Naive thymus-derived CD4-positive, alpha-beta T cell (primary cell): ENCODE measurements at regions not wholly inside any gene's neighbourhood (a gene's known extent, or its start where the extent isn't known, plus 50 kb on each side); places are given as distances from the start of the nearest gene placed in this dataset.

Experiments
- ATAC-seq: fragments of 150-1000 bp; cut with Tn5 transposase; 2 replicates; pipeline ENCODE4 v1.10.0; 2021; ENCODE audit warnings: mild to moderate bottlenecking, moderate library complexity
- CTCF ChIA-PET: fragments of 350-600 bp; sonication (Branson Sonifier 250); formaldehyde crosslinking; loops from one replicate; lab custom pipeline; 2021; ENCODE audit warnings: antibody characterized with exemption; lab: Charles Lee
- POLR2A ChIA-PET: fragments of 350-600 bp; sonication (Branson Sonifier 250); formaldehyde crosslinking; loops from one replicate; lab custom pipeline; 2021; ENCODE audit warnings: antibody characterized with exemption, inconsistent platforms; lab: Charles Lee
- DNase-seq, 9 donors: peaks; one replicate each; pipeline versions ENCODE4 v3.0.0 to v3.0.0-alpha.2; 2020 to 2022; ENCODE audit warnings: mixed read lengths in 1 of 9
- H3K27ac ChIP-seq: one replicate; pipeline ENCODE4 v1.7.0; 2013; ENCODE audit warnings: mild to moderate bottlenecking, low read depth, low read length, moderate library complexity
- H3K27me3 ChIP-seq, 2 donors: one replicate each; pipeline ENCODE4 v1.7.0; 2013; ENCODE audit warnings: low read length in 2 of 2, mild to moderate bottlenecking in 2 of 2, moderate library complexity in 2 of 2; ENCODE audit not compliant: control insufficient read depth in 2 of 2, insufficient read depth in 2 of 2
- H3K36me3 ChIP-seq, 3 experiments: 1 replicate in 2 of 3; 2 replicates in 1 of 3; pipeline ENCODE4 v1.7.0; 2013; ENCODE audit warnings: low read length in 3 of 3, mild to moderate bottlenecking in 3 of 3, moderate library complexity in 1 of 3; ENCODE audit not compliant: insufficient read depth in 3 of 3, control insufficient read depth in 2 of 3
- H3K4me1 ChIP-seq, 2 donors: one replicate each; pipeline ENCODE4 v1.7.0; 2013; ENCODE audit warnings: low read length in 2 of 2, mild to moderate bottlenecking in 2 of 2, moderate library complexity in 1 of 2; ENCODE audit not compliant: control insufficient read depth in 2 of 2, insufficient read depth in 2 of 2
- H3K4me3 ChIP-seq: 2 replicates; pipeline ENCODE4 v1.7.0; 2013; ENCODE audit warnings: mild to moderate bottlenecking, low read length
- H3K9me3 ChIP-seq, 3 experiments: 1 replicate in 2 of 3; 2 replicates in 1 of 3; pipeline ENCODE4 v1.7.0; 2013; ENCODE audit warnings: low read length in 3 of 3; ENCODE audit not compliant: control insufficient read depth in 2 of 3
- H3K27ac Mint-ChIP-seq, 9 donors: one replicate each; pipeline ENCODE4 v1.8.0; 2020 to 2022; ENCODE audit warnings: mixed read lengths in 9 of 9, mild to moderate bottlenecking in 8 of 9, moderate library complexity in 5 of 9, inconsistent platforms in 2 of 9
- H3K27me3 Mint-ChIP-seq, 5 donors: one replicate each; pipeline ENCODE4 v1.8.0; 2021 to 2022; ENCODE audit warnings: mixed read lengths in 5 of 5, mild to moderate bottlenecking in 1 of 5
- H3K36me3 Mint-ChIP-seq, 5 donors: one replicate each; pipeline ENCODE4 v1.8.0; 2020 to 2022; ENCODE audit warnings: mixed read lengths in 5 of 5, mild to moderate bottlenecking in 3 of 5, inconsistent platforms in 1 of 5
- H3K4me1 Mint-ChIP-seq, 7 donors: one replicate each; pipeline ENCODE4 v1.8.0; 2020 to 2022; ENCODE audit warnings: mixed read lengths in 7 of 7, mild to moderate bottlenecking in 3 of 7, inconsistent platforms in 1 of 7
- H3K4me3 Mint-ChIP-seq, 10 donors: one replicate each; pipeline ENCODE4 v1.8.0; 2020 to 2022; ENCODE audit warnings: mild to moderate bottlenecking in 10 of 10, mixed read lengths in 10 of 10, moderate library complexity in 6 of 10, inconsistent platforms in 2 of 10
- H3K9me3 Mint-ChIP-seq, 11 donors: one replicate each; pipeline ENCODE4 v1.8.0; 2020 to 2022; ENCODE audit warnings: mixed read lengths in 11 of 11, mild to moderate bottlenecking in 4 of 11, inconsistent platforms in 1 of 11, moderate library complexity in 1 of 11
- intact Hi-C, 2 donors: fragments of 100-400 bp; cut with micrococcal nuclease; formaldehyde crosslinking; loops; one replicate each; pipeline ENCODE4 v1.15.1; 2023

DNA sequence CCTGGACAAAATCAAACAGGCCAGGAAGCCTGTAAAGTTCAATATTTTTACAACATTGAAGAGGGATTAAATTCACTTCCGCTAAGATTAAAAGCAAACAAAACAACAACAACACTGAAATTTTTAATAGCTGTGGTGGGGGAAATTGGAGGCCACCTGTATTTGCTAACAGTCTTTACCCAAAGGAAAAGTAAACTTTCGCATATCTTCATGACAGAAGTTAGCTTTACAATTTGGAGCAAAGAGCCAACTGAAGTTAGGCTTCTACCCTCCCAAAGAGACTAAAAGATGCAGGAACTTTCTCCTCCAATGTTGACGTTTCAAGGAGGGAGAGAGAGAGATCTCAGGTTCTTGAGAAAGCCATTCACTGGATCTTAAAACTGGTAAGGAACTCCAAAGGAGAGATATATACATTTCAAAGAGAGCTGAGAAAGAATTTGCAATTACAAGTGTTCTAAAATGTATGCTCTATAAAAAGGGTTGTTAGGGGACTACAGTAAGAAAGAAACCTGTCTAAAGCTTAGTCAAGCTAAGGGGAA, 349.2 kb upstream of the CDH9 start:
- no peaks in the 10 kb centered on the region for H3K4me1 Mint-ChIP-seq
- Histone ChIP-seq H3K36me3 (no peaks in the 10 kb centered on the region), H3K4me3 (no peak overlapping the region), H3K27me3 (no peaks in the 10 kb centered on the region), H3K27ac (no peak overlapping the region), H3K4me1 (no peaks in the 10 kb centered on the region), H3K9me3 (no peaks in the 10 kb centered on the region)
- H3K4me3 Mint-ChIP-seq, result no peak overlapping the region
- no peak for DNase-seq
- peaks cover 0 to 13% (median 5%) of the 10 kb centered on the region in 11 donors for H3K9me3 Mint-ChIP-seq
- POLR2A ChIA-PET, result no interaction called here
- no peak overlapping the region for H3K27ac Mint-ChIP-seq
- no peak for ATAC-seq
- intact Hi-C loops, result no loop called here
- H3K27me3 Mint-ChIP-seq, result no peaks in the 10 kb centered on the region
- no peaks in the 10 kb centered on the region for H3K36me3 Mint-ChIP-seq
- CTCF ChIA-PET, result no interaction called here

DNA sequence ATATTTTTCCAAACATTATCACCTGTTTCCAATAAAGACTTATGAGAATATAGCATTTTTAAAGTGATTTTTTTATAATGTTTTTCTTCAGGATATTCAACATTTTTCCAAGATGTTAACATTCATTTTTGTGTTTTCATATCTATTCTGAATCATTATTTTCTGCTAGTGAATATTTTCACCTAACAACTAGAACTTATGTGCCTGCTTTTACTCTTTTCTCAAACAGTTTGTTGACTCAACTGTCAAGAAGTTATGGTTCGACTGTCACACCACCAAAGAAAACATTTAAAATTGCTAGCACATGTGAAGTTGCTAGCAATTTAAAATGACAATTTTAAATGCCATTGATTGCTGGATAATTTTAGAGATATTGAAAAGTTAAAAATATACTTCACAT, 343.3 kb upstream of the CDH9 start:
- Mint-ChIP-seq H3K27me3 (no peaks in the 10 kb centered on the region), H3K4me3 (no peak overlapping the region), H3K27ac (no peak overlapping the region), H3K36me3 (no peaks in the 10 kb centered on the region), H3K9me3 (peaks cover 0 to 9% (median 5%) of the 10 kb centered on the region in 11 donors), H3K4me1 (no peaks in the 10 kb centered on the region)
- Histone ChIP-seq H3K4me1 (no peaks in the 10 kb centered on the region), H3K9me3 (peaks cover 0 to under 1% (median 0%) of the 10 kb centered on the region in 3 experiments), H3K4me3 (no peak overlapping the region), H3K27me3 (no peaks in the 10 kb centered on the region), H3K27ac (no peak overlapping the region), H3K36me3 (no peaks in the 10 kb centered on the region)
- ATAC-seq (no peak), DNase-seq (no peak)
- POLR2A ChIA-PET, result no interaction called here
- intact Hi-C loops, result no loop called here
- CTCF ChIA-PET, result no interaction called here

DNA sequence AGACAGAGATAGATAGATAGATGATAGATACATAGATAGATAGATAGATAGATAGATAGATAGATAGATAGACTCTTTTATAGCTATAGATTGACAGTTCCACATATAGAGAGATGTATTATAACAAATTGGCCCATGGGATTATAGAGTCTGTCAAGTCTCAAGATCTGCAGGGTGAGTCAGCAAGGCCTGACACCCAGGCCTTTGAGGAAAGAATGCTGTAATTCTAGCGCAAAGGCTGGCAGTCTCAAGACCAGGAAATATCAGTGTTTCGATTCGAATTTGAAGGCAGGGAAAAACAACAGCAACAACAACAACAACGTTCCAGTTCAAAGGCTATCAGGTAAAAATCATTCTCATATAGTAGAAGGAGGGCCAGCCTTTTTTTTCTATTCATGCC, 339.2 kb upstream of the CDH9 start:
- no peak for ATAC-seq

DNA sequence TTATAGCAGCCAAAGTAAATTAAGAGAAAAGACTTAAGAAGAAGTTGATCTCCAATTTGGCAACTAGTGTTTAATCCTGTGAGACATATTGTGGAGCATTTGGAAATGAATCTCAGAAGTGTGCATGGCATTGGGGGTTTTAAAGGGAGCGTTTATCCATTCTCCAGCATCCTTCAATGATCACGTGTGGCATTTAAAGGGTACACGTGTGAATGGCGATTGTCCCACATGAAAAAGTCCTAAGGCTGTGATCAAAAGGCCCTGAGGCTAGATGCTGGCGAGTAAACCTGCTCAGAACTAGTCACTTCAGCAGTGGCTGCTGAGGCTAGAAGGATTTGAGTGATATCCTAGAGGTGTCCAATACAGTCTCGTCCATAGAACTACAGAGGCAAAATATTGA, 315.6 kb upstream of the CDH9 start:
- Histone ChIP-seq H3K27me3 (no peaks in the 10 kb centered on the region), H3K9me3 (no peaks in the 10 kb centered on the region), H3K36me3 (no peaks in the 10 kb centered on the region), H3K27ac (no peak overlapping the region), H3K4me3 (no peak overlapping the region), H3K4me1 (no peaks in the 10 kb centered on the region)
- peaks cover 0 to 30% (median 5%) of the 10 kb centered on the region in 11 donors for H3K9me3 Mint-ChIP-seq
- intact Hi-C loops, result no loop called here
- CTCF ChIA-PET, result no interaction called here
- ATAC-seq, result no peak
- H3K27ac Mint-ChIP-seq, result no peak overlapping the region
- no peak overlapping the region for H3K4me3 Mint-ChIP-seq
- no peak for DNase-seq
- POLR2A ChIA-PET, result no interaction called here
- no peaks in the 10 kb centered on the region for H3K27me3 Mint-ChIP-seq
- peaks cover 0 to 3% (median 0%) of the 10 kb centered on the region in 5 donors for H3K36me3 Mint-ChIP-seq
- H3K4me1 Mint-ChIP-seq, result no peaks in the 10 kb centered on the region

More for the DNA sequence above, 339.2 kb upstream of the CDH9 start:
- Histone ChIP-seq H3K27me3 (no peaks in the 10 kb centered on the region), H3K9me3 (peaks cover 0 to 4% (median 0%) of the 10 kb centered on the region in 3 experiments), H3K36me3 (no peaks in the 10 kb centered on the region), H3K4me3 (no peak overlapping the region), H3K4me1 (no peaks in the 10 kb centered on the region), H3K27ac (no peak overlapping the region)
- no peak for DNase-seq
- Mint-ChIP-seq H3K27ac (no peak overlapping the region), H3K36me3 (no peaks in the 10 kb centered on the region), H3K4me1 (no peaks in the 10 kb centered on the region), H3K4me3 (no peak overlapping the region), H3K27me3 (no peaks in the 10 kb centered on the region), H3K9me3 (peaks cover 0 to 11% (median 4%) of the 10 kb centered on the region in 11 donors)
- POLR2A ChIA-PET, result no interaction called here
- CTCF ChIA-PET, result no interaction called here
- intact Hi-C loops, result no loop called here

DNA sequence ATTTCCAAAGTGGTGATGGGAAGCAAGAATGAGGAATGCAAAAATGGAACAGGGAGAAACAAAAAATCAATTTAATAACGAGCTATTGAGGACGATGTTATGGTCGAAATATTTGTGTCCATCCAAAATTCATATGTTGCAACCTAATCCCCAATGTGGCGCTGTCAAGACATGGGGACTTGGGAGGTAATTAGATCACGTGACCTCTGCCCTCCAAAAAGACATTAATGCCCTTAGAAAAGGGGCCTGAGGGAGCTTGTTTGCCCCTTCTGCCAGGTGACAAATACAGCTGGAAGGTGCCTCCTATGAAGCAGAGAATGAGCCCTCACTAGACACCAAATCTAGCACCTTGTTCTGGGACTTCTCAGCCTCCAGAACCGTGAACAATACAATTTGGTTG, 315.2 kb upstream of the CDH9 start:
- no peak for ATAC-seq
- peaks cover 0 to 32% (median 5%) of the 10 kb centered on the region in 11 donors for H3K9me3 Mint-ChIP-seq
- intact Hi-C loops, result no loop called here
- no peak overlapping the region for H3K4me3 Mint-ChIP-seq
- Histone ChIP-seq H3K36me3 (no peaks in the 10 kb centered on the region), H3K9me3 (no peaks in the 10 kb centered on the region), H3K27me3 (no peaks in the 10 kb centered on the region), H3K4me1 (no peaks in the 10 kb centered on the region), H3K27ac (no peak overlapping the region), H3K4me3 (no peak overlapping the region)
- CTCF ChIA-PET, result no interaction called here
- H3K27me3 Mint-ChIP-seq, result no peaks in the 10 kb centered on the region
- no peaks in the 10 kb centered on the region for H3K4me1 Mint-ChIP-seq
- no peak overlapping the region for H3K27ac Mint-ChIP-seq
- POLR2A ChIA-PET, result no interaction called here
- peaks cover 0 to 3% (median 0%) of the 10 kb centered on the region in 5 donors for H3K36me3 Mint-ChIP-seq
- no peak for DNase-seq

DNA sequence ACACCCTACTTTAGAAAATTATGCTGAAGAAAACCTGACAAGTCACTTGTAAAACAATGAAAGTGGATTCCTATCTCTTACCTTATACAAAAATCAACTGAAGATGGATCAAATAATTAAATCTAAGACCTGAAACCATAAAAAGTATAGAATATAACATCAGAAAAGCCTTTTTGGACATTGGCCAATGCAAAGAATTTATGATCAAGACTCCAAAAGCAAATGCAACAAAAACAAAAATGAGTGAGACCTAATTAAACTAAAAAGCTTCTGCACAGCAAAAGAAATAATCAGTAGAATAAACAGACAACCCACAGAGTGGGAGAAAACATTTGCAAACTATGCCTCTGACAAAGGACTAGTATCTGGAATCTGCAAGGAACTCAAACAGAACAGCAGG, 303.0 kb upstream of the CDH9 start:
- Histone ChIP-seq H3K27ac (no peak overlapping the region), H3K36me3 (no peaks in the 10 kb centered on the region), H3K4me1 (no peaks in the 10 kb centered on the region), H3K27me3 (no peaks in the 10 kb centered on the region), H3K9me3 (peaks cover 0 to 5% (median 5%) of the 10 kb centered on the region in 3 experiments), H3K4me3 (no peak overlapping the region)
- Mint-ChIP-seq H3K4me3 (no peak overlapping the region), H3K4me1 (no peaks in the 10 kb centered on the region), H3K9me3 (peaks cover 0 to 31% (median 10%) of the 10 kb centered on the region in 11 donors), H3K27me3 (no peaks in the 10 kb centered on the region), H3K36me3 (no peaks in the 10 kb centered on the region), H3K27ac (no peak overlapping the region)
- CTCF ChIA-PET, result no interaction called here
- intact Hi-C loops, result no loop called here
- DNase-seq (no peak), ATAC-seq (no peak)
- POLR2A ChIA-PET, result no interaction called here

DNA sequence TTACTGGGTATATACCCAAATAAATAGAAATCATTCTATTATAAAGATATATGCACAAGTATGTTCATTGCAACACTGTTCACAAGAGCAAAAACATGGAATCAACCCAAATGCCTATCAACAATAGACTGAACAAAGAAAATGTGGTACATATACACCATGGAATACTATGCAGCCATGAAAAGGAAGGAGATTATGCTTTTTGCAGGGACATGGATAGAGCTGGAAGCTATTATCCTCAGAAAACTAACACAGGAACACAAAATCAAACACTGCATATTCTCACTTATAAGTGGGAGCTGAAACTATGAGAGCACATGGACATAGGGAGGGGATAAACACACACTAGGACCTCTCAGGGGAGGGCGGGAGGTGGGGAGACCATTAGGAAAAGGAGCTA, 298.4 kb upstream of the CDH9 start:
- no peak overlapping the region for H3K4me3 Mint-ChIP-seq
- Histone ChIP-seq H3K9me3 (peaks cover 0 to 5% (median 5%) of the 10 kb centered on the region in 3 experiments), H3K4me3 (no peak overlapping the region), H3K4me1 (no peaks in the 10 kb centered on the region), H3K27me3 (no peaks in the 10 kb centered on the region), H3K27ac (no peak overlapping the region), H3K36me3 (no peaks in the 10 kb centered on the region)
- no peak for ATAC-seq
- no peaks in the 10 kb centered on the region for H3K36me3 Mint-ChIP-seq
- intact Hi-C loops, result no loop called here
- no peaks in the 10 kb centered on the region for H3K27me3 Mint-ChIP-seq
- no peak for DNase-seq
- CTCF ChIA-PET, result no interaction called here
- H3K4me1 Mint-ChIP-seq, result no peaks in the 10 kb centered on the region
- H3K9me3 Mint-ChIP-seq, result peaks cover 0 to 20% (median 8%) of the 10 kb centered on the region in 11 donors
- H3K27ac Mint-ChIP-seq, result no peak overlapping the region
- POLR2A ChIA-PET, result no interaction called here
